Vagina (tissue), 2 donors: ENCODE measurements at regions not wholly inside any gene's neighbourhood (a gene's known extent, or its start where the extent isn't known, plus 50 kb on each side); places are given as distances from the start of the nearest gene placed in this dataset.

Experiments
- CTCF ChIP-seq, 3 experiments: fragments of 450-650 bp in 2 of 3; fragments of 200-600 bp in 1 of 3; sonication (generic) in 1 of 3; IDR thresholded peaks; one replicate each; pipeline ENCODE4 v1.5.1; 2017 to 2019; ENCODE audit warnings: antibody characterized with exemption in 3 of 3, mild to moderate bottlenecking in 2 of 3, moderate library complexity in 2 of 3
- POLR2A ChIP-seq, 2 donors: fragments of 450-650 bp; IDR thresholded peaks; one replicate each; pipeline ENCODE4 v1.6.1; 2017; ENCODE audit warnings: antibody characterized with exemption in 2 of 2, mild to moderate bottlenecking in 2 of 2, moderate library complexity in 2 of 2
- POLR2AphosphoS5 ChIP-seq, 2 donors: sonication (generic); formaldehyde crosslinking; IDR thresholded peaks; one replicate each; pipeline ENCODE4 v1.9.0; 2017; ENCODE audit warnings: antibody characterized with exemption in 2 of 2, mild to moderate bottlenecking in 2 of 2, low read depth in 1 of 2; ENCODE audit not compliant: insufficient read depth in 1 of 2

DNA sequence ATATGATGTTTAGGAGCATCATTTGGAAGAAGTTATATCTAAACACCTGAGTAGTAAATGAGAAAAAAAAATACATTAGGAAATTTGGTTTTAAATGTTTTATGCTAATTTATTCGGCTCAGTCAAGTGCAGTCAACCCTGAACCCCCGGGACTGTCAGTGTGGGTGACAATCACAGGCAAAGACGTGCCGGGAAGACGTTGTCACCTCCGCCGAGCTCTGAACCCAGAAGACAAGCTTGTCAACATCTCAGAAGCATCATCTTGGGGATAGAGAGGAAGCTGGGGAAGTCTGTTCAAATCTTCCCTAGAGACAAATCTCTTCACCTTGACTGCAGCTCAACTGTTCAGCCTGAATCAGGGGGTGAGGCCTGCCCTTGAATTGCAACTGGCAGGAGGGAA is 159.7 kb downstream of the RBFOX3 start:
- TF ChIP-seq CTCF (IDR thresholded peaks at IDR 0.05) (no peak), POLR2A (IDR thresholded peaks at IDR 0.05) (no peak), POLR2AphosphoS5 (IDR thresholded peaks at IDR 0.05; ENCODE audit: insufficient read depth in 1 of 2, low read depth in 1 of 2) (no peak)
